Effector CD4-positive, alpha-beta T cell (primary cell): ENCODE measurements at regions not wholly inside any gene's neighbourhood (a gene's known extent, or its start where the extent isn't known, plus 50 kb on each side); places are given as distances from the start of the nearest gene placed in this dataset.
"Not testable (repeated sequence)": the region's sequence is repeated elsewhere in the genome, so short reads cannot be mapped to it uniquely, and the experiment has no call there.

Source experiments
- DNase-seq: peaks from one replicate; pipeline ENCODE4 v3.0.0-alpha.2; 2020

- DNase-seq, result no peak
Observed at GRCh38 chr3:31300456-31301443, 232.0 kb upstream of the STT3B start.

GRCh38 chr3:31302343-31302742 is 230.4 kb upstream of the STT3B start:
- DNase-seq, result no peak

GRCh38 chr3:31305340-31305739 is 227.4 kb upstream of the STT3B start:
- no peak for DNase-seq

GRCh38 chr3:31307131-31307785 is 225.5 kb upstream of the STT3B start:
- no peak for DNase-seq

- no peak for DNase-seq
Observed at GRCh38 chr3:31311559-31311958, 221.2 kb upstream of the STT3B start.

- DNase-seq, result no peak
Observed at GRCh38 chr3:31312400-31312799, 220.3 kb upstream of the STT3B start.

- DNase-seq, result no peak
Observed at GRCh38 chr3:31314258-31314657, 218.5 kb upstream of the STT3B start.

- no peak for DNase-seq
Observed at GRCh38 chr3:31319332-31319731, 213.4 kb upstream of the STT3B start.

GRCh38 chr3:31321620-31322019 is 211.1 kb upstream of the STT3B start:
- no peak for DNase-seq

- no peak for DNase-seq
Observed at GRCh38 chr3:31322460-31322859, 210.3 kb upstream of the STT3B start.

GRCh38 chr3:31327826-31328357 is 204.8 kb upstream of the STT3B start:
- DNase-seq, result not testable (repeated sequence)

- DNase-seq, result no peak
Observed at GRCh38 chr3:31331278-31331677, 201.4 kb upstream of the STT3B start.

- DNase-seq, result no peak
Observed at GRCh38 chr3:31341130-31341529, 191.6 kb upstream of the STT3B start.

- DNase-seq, result no peak
Observed at GRCh38 chr3:31343075-31343474, 189.7 kb upstream of the STT3B start.

GRCh38 chr3:31345581-31345980 is 187.1 kb upstream of the STT3B start:
- no peak for DNase-seq

GRCh38 chr3:31346542-31346979 is 186.2 kb upstream of the STT3B start:
- no peak for DNase-seq

GRCh38 chr3:31349001-31349748 is 183.6 kb upstream of the STT3B start:
- DNase-seq, result no peak

- no peak for DNase-seq
Observed at GRCh38 chr3:31350307-31350706, 182.4 kb upstream of the STT3B start.

- DNase-seq, result no peak
Observed at GRCh38 chr3:31352331-31352730, 180.4 kb upstream of the STT3B start.

GRCh38 chr3:31353166-31353565 is 179.6 kb upstream of the STT3B start:
- DNase-seq, result no peak

GRCh38 chr3:31354373-31354772 is 178.4 kb upstream of the STT3B start:
- DNase-seq, result no peak

GRCh38 chr3:31355807-31356206 is 176.9 kb upstream of the STT3B start:
- DNase-seq, result no peak

- DNase-seq, result no peak
Observed at GRCh38 chr3:31356941-31357340, 175.8 kb upstream of the STT3B start.
